Panc1 (cell line): ENCODE measurements at regions not wholly inside any gene's neighbourhood (a gene's known extent, or its start where the extent isn't known, plus 50 kb on each side); places are given as distances from the start of the nearest gene placed in this dataset.

ENCODE experiments used
- ATAC-seq: fragments of 200-7000 bp; cut with Tn5 transposase; 2 replicates; pipeline ENCODE4 v1.9.1; 2020; ENCODE audit warnings: mild to moderate bottlenecking, moderate library complexity
- BruUV-seq: library from RNA; stranded (reverse); fragments of 400-500 nt; replicated peaks from 2 replicates; lab custom pipeline; 2021; lab: Mats Ljungman, UMichigan
- CTCF ChIA-PET: fragments of 300-600 bp; sonication (Branson Sonifier 250); formaldehyde crosslinking; loops from one replicate; lab custom pipeline; 2022; ENCODE audit warnings: antibody characterized with exemption; lab: Charles Lee
- POLR2A ChIA-PET: fragments of 300-600 bp; sonication (Branson Sonifier 250); formaldehyde crosslinking; loops from one replicate; lab custom pipeline; 2022; ENCODE audit warnings: antibody characterized with exemption; lab: Charles Lee
- DNase-seq: peaks from one replicate; pipeline ENCODE4 v3.0.0-alpha.2; 2010; ENCODE audit warnings: low read depth, low spot score
- H3K27ac ChIP-seq: 2 replicates; pipeline ENCODE4 v1.5.1; 2011; ENCODE audit warnings: mild to moderate bottlenecking, low read length, inconsistent platforms
- H3K27me3 ChIP-seq: fragments of 200-500 bp; sonication (Bioruptor generic); 2 replicates; pipeline ENCODE4 v1.6.0; 2014; ENCODE audit warnings: low read length, inconsistent platforms; ENCODE audit not compliant: control insufficient read depth, insufficient read depth
- H3K36me3 ChIP-seq: fragments of 200-500 bp; sonication (Bioruptor generic); 2 replicates; pipeline ENCODE4 v1.5.1; 2014; ENCODE audit warnings: inconsistent platforms, mild to moderate bottlenecking, low read length, moderate library complexity; ENCODE audit not compliant: control insufficient read depth, insufficient read depth
- H3K4me1 ChIP-seq: 2 replicates; pipeline ENCODE4 v1.5.1; 2011; ENCODE audit warnings: inconsistent platforms, mild to moderate bottlenecking, low read length, moderate library complexity; ENCODE audit not compliant: control insufficient read depth, insufficient read depth
- H3K4me3 ChIP-seq, 2 experiments: 2 replicates each; pipeline ENCODE4 v1.5.1; 2011 to 2012; ENCODE audit warnings: low read depth in 2 of 2, low read length in 2 of 2, mild to moderate bottlenecking in 2 of 2, inconsistent platforms in 1 of 2, moderate library complexity in 1 of 2
- H3K9me3 ChIP-seq: fragments of 200-500 bp; sonication (Bioruptor generic); 2 replicates; pipeline ENCODE4 v1.5.1; 2014; ENCODE audit warnings: low read depth, mild to moderate bottlenecking, inconsistent platforms, low read length, moderate library complexity; ENCODE audit not compliant: control insufficient read depth, insufficient read depth
- CTCF ChIP-seq: fragments of 450-650 bp; IDR thresholded peaks from 2 replicates; pipeline ENCODE4 v1.5.1; 2017; ENCODE audit warnings: mild to moderate bottlenecking
- POLR2AphosphoS5 ChIP-seq: IDR thresholded peaks from 2 replicates; pipeline ENCODE4 v1.6.1; 2012; ENCODE audit warnings: mild to moderate bottlenecking, low read depth, low read length, moderate library complexity
- SIN3A ChIP-seq: IDR thresholded peaks from 2 replicates; pipeline ENCODE4 v1.6.1; 2012; ENCODE audit warnings: low read depth, mild to moderate bottlenecking, low read length, moderate library complexity, borderline replicate concordance; ENCODE audit not compliant: insufficient read depth
- TCF7L2 ChIP-seq: IDR thresholded peaks from 2 replicates; pipeline ENCODE4 v1.6.1; 2011; ENCODE audit warnings: mild to moderate bottlenecking, low read depth, low read length, inconsistent platforms
- in situ Hi-C: cut with HindIII; loops from 2 replicates; pipeline ENCODE4 v1.10.0; 2016; ENCODE audit warnings: low sequenced_read_pairs, low pct_unique_long_range_greater_than_20kb
- intact Hi-C: fragments of 100-400 bp; cut with micrococcal nuclease; formaldehyde crosslinking; loops from one replicate; pipeline ENCODE4 v1.10.0; 2022; ENCODE audit not compliant: unreplicated experiment
- TF ChIP-seq, protein P1 (sequence below), 2 experiments: IDR thresholded peaks; 2 replicates each; pipeline ENCODE4 v1.6.1; 2011 to 2012; ENCODE audit warnings: low read depth in 2 of 2, control low read depth in 1 of 2, low read length in 1 of 2, mild to moderate bottlenecking in 1 of 2, moderate library complexity in 1 of 2; ENCODE audit not compliant: insufficient read depth in 1 of 2

DNA sequence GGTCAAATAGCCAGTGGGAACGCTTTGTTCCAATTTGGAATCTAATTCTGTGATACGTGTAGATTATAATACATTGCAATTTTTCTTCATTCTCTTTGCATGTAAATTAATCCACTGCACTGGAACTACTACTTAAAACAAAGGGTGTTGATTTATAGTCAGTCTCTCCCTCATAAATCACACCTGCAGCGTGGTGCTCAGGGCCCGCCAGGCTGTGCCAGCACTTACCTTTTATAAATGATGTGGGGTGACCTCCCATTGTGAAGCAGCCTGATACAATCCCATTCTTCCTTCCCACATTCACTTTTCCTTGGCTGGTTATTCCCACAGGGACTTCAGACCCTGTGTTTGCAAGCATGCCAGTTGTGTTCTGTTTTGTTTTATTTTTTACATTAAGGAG, 302.3 kb upstream of the ID2 start:
- ATAC-seq (no peak), DNase-seq (no peak)
- in situ Hi-C loops (no loop called here), intact Hi-C loops (no loop called here)
- ChIA-PET CTCF (no interaction called here), POLR2A (no interaction called here)
- Histone ChIP-seq H3K4me3 (no peak overlapping the region), H3K27me3 (no peaks in the 10 kb centered on the region), H3K4me1 (no peaks in the 10 kb centered on the region), H3K36me3 (no peaks in the 10 kb centered on the region), H3K9me3 (no peaks in the 10 kb centered on the region), H3K27ac (no peak overlapping the region)
- TF ChIP-seq CTCF: no peak
- no peak for TF ChIP-seq TCF7L2
- TF ChIP-seq, protein P1, sequence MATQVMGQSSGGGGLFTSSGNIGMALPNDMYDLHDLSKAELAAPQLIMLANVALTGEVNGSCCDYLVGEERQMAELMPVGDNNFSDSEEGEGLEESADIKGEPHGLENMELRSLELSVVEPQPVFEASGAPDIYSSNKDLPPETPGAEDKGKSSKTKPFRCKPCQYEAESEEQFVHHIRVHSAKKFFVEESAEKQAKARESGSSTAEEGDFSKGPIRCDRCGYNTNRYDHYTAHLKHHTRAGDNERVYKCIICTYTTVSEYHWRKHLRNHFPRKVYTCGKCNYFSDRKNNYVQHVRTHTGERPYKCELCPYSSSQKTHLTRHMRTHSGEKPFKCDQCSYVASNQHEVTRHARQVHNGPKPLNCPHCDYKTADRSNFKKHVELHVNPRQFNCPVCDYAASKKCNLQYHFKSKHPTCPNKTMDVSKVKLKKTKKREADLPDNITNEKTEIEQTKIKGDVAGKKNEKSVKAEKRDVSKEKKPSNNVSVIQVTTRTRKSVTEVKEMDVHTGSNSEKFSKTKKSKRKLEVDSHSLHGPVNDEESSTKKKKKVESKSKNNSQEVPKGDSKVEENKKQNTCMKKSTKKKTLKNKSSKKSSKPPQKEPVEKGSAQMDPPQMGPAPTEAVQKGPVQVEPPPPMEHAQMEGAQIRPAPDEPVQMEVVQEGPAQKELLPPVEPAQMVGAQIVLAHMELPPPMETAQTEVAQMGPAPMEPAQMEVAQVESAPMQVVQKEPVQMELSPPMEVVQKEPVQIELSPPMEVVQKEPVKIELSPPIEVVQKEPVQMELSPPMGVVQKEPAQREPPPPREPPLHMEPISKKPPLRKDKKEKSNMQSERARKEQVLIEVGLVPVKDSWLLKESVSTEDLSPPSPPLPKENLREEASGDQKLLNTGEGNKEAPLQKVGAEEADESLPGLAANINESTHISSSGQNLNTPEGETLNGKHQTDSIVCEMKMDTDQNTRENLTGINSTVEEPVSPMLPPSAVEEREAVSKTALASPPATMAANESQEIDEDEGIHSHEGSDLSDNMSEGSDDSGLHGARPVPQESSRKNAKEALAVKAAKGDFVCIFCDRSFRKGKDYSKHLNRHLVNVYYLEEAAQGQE (IDR thresholded peaks at IDR 0.05; ENCODE audit: insufficient read depth in 1 of 2, low read depth in 2 of 2, low read length in 1 of 2): no peak
- TF ChIP-seq SIN3A: no peak
- TF ChIP-seq POLR2AphosphoS5: no peak
- BruUV-seq: no TSS peak

DNA sequence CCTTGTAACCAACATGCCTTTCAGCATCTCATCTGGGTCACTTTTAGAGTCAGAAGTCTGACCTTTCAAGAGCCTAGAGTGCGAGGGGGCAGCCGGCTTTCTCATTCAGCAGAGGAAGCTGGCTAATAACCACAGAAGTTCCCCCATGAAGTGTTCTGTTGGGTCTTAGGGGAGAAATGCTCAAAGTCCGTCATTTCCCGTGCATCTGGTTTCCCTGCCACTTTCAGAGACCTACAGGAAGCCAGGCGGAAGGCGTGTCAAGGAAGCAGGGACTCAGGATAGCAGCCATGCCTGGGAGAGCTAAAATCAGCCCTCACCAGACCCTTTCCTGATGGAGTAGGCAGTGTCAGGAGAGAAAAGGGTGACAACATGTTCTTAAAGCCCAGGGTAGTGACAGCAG, 301.8 kb upstream of the ID2 start:
- intact Hi-C loops (no loop called here), in situ Hi-C loops (no loop called here)
- no TSS peak for BruUV-seq
- ChIA-PET POLR2A (no interaction called here), CTCF (no interaction called here)
- Histone ChIP-seq H3K4me3 (no peak overlapping the region), H3K27ac (no peak overlapping the region), H3K36me3 (no peaks in the 10 kb centered on the region), H3K27me3 (no peaks in the 10 kb centered on the region), H3K4me1 (no peaks in the 10 kb centered on the region), H3K9me3 (no peaks in the 10 kb centered on the region)
- DNase-seq (no peak), ATAC-seq (no peak)
- TF ChIP-seq POLR2AphosphoS5 (no peak), SIN3A (no peak), CTCF (no peak), TCF7L2 (no peak)
- TF ChIP-seq, protein P1 (IDR thresholded peaks at IDR 0.05; ENCODE audit: insufficient read depth in 1 of 2, low read depth in 2 of 2, low read length in 1 of 2): no peak
